Inferior parietal cortex (tissue), 1 donor: ENCODE measurements at regions not wholly inside any gene's neighbourhood (a gene's known extent, or its start where the extent isn't known, plus 50 kb on each side); places are given as distances from the start of the nearest gene placed in this dataset.
A peak's percentile ranks its signal among the peaks of the same experiment; 100 is the strongest.

Experiments
- DNase-seq: peaks from one replicate; pipeline ENCODE4 v3.0.0-alpha.2; 2016; ENCODE audit errors: extremely low spot score

DNA sequence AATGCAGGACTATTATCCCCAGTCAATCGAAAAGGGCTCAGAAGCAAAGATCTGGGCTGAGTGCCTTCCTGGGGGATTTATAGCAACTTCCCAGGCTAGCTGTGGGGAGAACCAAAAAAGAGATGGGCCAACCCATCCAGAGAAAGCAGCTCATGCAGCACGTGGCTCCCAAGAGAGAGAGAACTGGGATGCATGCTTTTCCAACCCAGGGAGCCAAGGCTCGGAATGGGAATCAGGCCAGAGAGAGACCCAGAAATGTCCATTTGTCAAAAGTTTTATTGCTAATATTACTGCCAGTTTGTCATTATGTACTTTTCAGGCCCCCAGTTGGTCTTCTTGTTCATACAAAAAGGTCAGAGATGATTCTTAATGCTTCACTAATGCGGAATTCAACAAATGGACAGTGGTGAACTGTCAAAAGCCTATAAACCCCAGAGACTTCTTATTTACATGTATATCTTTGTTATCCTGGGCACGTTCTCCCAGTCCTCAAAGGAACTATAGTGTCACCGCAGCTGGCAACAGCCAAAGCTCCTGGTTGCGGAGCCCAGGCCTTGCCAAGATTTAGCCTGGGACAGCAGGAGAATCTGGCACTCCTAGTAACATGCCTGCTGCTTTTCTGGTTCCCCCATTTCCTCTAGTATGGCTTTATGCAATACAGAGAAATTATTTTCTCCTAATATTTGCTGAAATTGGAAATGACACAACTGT, 139.1 kb upstream of the POU3F2 start:
- DNase-seq: peak; percentile 39

DNA sequence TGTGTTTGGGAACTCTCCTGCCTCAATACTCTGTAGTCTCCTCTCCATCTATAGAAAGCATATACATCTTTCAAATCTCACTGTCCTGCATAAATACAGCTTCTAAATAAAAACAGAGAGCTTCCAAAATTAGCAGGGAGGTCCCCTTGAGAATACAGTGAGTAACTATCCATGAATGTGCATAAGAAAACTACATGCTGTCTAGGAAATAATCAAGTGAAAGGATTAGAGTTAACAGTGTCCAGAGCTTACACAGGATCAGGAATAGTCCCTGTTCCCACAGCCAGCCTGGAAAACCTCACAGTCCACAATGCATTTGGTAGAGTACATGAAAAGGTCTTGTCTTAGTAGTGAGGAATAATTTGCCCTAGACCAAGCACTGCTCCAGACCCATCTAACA, 123.0 kb upstream of the POU3F2 start:
- DNase-seq: no peak

DNA sequence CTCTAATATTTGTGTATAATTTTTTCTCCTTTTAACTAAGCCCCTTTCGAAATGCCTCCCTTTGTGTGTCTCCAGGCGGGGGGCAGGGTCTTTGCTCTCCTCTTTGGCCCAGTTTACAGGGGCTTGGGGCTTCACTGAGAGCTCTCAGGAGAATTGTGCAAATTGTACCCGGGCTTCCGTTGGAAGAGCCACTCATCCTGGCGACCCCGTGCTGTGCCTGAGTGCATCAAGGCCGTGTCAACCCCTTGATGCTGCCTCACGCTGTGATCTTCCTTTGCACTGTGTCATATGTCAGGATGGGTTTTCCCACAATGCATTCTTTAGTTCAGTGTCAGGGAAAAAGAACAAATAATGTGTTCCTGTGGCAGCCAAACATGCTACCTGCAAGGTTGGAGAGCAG, 118.0 kb upstream of the POU3F2 start:
- no peak for DNase-seq

DNA sequence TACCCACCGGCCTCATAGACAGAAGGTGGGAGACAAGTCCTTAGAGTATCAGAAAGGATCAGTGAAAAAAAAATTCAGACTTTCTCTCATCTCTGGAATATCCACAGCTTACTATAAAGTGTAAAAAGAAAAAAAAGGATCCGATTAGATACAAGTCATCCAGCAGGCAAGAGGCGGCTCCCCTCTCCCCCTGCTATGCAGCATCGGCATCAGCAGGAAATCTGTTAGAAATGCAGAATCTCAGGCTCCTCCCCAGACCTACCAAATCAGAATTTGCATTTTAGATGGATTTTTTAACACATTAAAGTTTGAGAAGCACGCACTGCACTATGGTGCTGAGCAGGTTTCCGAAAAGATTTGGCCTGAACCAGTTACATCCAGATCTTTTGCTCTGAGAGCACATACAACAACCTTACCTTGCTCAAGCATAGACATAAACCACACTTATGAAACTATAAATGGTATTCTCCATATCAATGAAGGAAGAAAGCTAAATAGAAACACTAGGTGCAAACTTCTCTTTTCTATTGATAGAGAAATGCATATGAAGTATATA, 117.0 kb upstream of the POU3F2 start:
- no peak for DNase-seq

DNA sequence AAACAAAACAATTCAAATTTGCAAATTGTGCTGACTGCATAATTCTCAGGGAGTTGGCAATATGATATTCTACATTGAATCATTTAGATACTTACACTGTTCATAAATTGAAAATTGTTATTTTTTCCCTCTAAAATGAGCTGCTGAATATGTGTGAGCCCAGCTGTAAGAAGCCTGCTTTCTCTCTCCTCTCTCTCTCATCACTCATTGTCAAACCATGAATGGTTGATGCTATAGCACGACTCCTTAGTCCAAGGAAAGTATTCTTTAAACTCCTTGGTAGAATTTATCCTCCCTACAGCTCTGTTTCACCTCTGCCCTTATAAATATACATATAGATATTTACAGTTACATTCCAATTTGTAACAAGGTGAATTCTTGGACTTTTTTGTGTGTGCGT, 116.4 kb upstream of the POU3F2 start:
- DNase-seq: no peak

DNA sequence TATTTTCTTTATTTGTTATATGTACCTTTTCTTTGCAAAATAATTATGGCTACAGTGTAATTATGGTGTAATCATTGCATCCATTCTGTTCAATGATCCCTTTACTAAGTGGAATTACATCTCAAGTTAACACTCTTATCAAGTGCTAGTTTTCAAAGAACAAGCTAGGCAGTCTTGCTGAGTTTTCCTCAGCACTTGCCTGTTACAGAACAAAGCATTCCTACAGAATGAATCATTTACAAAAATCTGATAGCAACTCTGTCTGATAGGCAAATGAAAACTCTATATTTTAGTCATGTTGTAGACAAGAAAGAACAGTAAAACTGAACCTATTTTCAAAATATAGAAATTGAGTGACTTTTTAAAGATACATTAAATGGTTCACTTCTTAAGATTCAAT, 109.8 kb upstream of the POU3F2 start:
- no peak for DNase-seq

DNA sequence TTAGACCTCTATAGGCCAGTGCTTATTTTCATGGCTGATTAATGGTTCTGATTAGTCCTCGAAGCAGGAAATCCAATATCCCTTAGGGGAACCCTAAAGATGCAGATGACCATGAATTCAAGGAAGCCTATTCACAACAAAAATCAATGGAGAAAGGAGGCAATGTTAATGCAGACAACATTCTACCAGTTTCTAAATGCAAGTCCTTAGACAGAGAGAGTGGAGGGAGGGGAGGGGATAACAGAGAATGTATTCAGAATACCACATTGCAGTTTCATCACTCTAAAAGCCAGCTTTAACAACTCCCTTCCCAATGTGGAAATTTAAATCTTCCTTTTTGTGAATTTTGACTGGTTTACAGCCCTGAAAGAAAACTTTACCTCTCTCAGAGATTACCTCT, 87.1 kb upstream of the POU3F2 start:
- DNase-seq: no peak

DNA sequence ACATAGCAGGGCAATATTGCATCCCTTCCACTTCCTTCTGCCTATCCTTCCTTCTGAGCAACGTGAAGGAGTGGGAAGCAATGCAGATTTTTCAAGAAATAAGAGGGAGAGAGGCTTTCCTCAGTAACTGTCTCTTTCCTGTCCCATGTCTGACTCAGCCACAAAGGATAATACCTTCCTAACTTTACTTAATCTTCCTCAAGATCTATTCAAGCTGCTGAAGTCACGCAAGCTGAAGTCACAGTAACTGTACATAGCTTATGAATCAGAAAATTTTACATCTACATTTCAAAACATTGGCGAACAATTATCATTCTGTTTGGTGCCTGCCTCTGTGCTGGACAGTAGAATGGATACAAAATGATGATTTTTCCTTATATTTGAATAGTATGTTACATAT, 86.4 kb upstream of the POU3F2 start:
- DNase-seq: no peak

DNA sequence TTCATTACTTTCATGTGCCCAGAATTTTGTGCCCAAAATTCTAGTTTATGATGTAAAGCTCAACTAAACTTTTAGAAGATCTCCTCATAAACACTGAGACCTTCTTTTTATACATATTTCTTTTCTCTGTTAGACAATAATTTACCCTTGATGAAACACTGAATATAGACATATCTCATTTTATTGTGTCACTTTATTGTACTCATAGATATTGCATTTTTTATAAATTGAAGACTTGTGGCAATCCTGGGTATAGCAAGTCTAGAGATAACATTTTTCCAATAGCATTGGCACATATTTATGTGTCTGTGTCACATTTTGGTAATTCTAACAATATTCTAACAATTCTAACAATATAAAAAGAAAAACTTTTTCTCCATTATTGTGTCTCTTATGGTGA, 74.9 kb upstream of the POU3F2 start:
- no peak for DNase-seq

DNA sequence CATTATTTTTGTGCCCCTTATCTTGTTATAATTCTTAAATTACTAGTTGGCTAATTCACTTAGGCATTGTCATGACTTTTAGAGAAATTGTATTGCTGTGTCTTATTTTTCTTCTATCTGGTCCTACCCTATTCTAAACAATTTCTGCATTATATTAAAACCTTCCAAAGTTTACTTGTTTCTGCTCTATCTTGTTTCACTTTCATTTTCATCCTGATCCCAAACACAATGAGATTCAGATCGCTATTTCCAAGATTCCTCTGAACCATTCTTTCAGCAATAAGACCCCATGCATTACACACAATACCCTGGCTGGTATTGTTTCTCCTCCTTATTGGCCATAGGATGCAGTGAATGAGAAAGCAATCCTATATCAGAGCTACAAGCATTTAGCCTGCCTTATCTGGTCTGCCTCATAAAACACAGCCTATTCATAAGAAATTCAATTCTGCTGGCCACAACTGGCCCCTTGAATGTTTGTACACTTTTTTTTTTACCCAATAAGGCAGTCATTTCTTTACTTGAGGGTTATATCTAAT, 69.9 kb upstream of the POU3F2 start:
- peak; percentile 14 for DNase-seq

DNA sequence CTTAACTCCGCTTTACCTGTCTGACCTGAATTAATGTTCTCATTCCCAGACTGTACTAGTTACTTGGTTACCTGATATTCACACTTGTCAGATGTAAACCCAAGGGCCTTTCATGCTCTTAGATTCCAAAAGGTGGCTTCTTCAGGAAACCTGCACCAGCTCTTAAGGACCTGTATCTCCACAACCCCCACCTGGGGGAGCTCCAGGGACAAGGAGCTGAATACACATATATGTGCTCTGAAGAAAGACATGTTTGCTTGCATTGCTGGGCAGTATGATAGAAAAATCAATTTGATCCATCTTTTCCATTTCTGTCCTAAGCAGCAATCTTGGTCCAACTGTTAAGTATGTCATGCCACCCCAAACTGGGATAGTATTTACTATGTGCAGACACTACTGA, 64.8 kb upstream of the POU3F2 start:
- DNase-seq: peak; percentile 25

DNA sequence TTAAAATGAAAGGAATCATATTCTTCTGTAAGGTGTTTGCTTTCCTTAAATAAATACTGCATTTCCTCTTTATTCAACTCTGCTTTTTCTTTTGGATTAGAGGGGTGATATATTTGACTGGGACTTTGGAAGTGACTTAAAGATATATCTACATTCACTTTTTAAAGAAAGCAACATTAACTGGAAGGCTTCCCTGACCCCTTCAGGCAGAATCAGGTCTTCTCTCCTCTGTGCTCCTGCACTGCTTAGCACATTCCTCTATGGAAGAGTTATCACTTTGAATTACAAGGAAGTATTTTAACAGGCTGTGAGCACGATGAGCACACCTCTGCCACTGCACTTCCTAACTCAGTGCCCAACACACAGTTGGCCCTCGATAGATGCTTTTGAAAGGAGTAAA, 59.2 kb upstream of the POU3F2 start:
- no peak for DNase-seq

DNA sequence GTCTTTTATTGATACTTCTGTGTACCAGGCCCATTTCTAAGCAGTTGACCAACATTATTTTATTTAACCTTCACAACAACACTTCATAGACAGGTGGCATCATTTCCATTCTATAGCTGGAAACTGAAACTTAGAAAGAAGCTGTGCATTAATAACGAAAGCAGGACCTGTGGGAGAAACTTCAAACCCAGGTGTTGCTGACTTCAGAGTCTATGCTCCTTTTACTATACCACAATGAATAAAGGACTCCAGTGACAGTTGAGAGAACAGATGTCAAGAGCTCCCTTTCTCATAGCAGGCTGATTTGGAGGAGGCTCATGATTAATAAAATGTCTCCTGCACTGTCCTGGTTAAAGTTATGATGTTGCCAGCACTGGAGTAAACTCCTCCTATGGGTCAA, 56.6 kb upstream of the POU3F2 start:
- no peak for DNase-seq

DNA sequence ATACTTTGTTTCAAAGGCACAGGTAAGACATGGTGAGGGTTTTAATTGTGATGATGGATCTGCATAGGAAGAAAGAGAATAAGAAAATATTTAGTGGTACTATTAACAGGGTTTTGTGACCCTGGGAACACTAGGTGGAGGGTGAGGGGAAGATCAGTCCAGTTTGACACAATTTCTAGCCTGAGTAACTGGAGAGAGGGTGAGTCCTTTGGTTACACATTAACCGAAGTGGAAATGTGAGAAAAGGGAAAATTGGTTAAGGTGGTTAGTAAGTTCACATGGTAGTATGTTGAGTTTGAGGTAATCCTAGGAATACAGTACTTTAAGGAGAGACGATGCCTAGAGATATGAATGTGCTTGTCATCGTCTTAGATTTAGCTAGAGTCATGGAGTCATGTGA, 54.8 kb upstream of the POU3F2 start:
- DNase-seq: no peak

DNA sequence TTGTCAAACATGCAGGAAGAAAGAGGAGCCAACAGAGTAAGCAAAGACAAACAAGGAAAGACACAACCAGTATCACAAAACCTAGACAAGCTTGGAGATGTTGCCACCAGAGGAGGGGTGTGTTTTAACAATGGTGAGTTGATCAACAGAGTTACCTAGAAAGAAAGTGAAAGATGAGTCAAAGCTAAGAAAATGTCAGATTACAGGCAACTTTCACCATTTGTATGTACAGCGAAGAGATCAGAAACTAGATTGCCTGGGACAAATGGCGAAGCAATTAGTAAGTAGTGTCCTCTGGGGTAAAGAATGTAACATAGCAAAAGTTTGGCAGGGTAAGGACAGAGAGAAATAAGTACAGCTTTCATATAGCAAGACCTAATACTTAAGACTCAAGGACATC, 51.6 kb upstream of the POU3F2 start:
- DNase-seq: no peak

DNA sequence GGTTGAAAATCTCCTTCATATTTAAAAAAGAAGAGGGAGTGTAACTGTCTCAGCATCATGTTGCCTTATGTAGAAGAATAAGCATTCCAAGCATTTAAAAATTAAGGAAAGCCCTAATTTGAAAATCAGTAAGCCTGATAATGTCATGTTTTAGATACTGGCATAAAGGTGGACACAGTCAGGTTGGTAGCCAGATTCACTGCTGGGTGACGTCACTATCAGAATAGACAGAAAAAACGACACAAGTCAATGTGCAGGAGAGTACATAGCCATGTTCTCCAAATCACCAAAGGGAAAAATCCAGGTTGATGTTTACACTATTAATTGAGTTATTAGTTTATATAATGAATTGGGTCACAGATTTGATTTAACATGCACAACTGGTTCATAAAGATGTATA, 50.8 kb upstream of the POU3F2 start:
- no peak for DNase-seq
